RWPE1 (cell line): ENCODE measurements at regions not wholly inside any gene's neighbourhood (a gene's known extent, or its start where the extent isn't known, plus 50 kb on each side); places are given as distances from the start of the nearest gene placed in this dataset.

ENCODE experiments used
- CTCF ChIA-PET: fragments of 350-600 bp; sonication (Branson Sonifier 250); formaldehyde crosslinking; extraction: SDS; loops from one replicate; lab custom pipeline; 2021; lab: Yijun Ruan, JAX
- POLR2A ChIA-PET: fragments of 400-600 bp; formaldehyde crosslinking; extraction: SDS; loops from one replicate; lab custom pipeline; 2020; ENCODE audit warnings: antibody characterized with exemption; ENCODE audit not compliant: low non-redundant PET; lab: Yijun Ruan, JAX
- DNase-seq: peaks from one replicate; pipeline ENCODE4 v3.0.0; 2012; ENCODE audit warnings: low spot score
- H3K27ac ChIP-seq: fragments of 450-650 bp; 2 replicates; pipeline ENCODE4 v1.5.1; 2017
- TF ChIP-seq, protein P1 (sequence below): fragments of 450-650 bp; conservative IDR thresholded peaks from 2 replicates; pipeline ENCODE4 v1.5.1; 2017; ENCODE audit warnings: low read depth, mild to moderate bottlenecking

DNA sequence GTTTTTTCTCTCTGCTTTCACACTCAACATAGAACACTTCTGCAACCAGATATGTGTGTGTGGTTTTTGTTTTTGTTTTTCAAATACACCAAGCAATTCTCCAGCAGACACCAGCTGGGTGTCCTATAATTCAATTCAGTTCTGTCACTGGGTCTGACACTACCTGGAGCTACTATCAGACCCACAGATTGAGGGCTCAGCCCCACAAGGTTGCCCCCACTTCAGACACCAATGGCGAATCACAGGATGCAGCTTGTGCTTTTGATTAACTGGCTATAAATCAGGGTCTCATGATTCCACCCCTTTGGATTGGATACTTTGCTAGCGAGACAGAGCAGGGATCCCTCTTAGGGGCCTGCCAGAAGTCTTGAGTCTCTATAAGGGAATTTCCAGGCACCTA is 462.2 kb upstream of the NRP1 start:
- no peak for DNase-seq
- ChIA-PET CTCF (no interaction called here), POLR2A (no interaction called here)
- TF ChIP-seq, protein P1, sequence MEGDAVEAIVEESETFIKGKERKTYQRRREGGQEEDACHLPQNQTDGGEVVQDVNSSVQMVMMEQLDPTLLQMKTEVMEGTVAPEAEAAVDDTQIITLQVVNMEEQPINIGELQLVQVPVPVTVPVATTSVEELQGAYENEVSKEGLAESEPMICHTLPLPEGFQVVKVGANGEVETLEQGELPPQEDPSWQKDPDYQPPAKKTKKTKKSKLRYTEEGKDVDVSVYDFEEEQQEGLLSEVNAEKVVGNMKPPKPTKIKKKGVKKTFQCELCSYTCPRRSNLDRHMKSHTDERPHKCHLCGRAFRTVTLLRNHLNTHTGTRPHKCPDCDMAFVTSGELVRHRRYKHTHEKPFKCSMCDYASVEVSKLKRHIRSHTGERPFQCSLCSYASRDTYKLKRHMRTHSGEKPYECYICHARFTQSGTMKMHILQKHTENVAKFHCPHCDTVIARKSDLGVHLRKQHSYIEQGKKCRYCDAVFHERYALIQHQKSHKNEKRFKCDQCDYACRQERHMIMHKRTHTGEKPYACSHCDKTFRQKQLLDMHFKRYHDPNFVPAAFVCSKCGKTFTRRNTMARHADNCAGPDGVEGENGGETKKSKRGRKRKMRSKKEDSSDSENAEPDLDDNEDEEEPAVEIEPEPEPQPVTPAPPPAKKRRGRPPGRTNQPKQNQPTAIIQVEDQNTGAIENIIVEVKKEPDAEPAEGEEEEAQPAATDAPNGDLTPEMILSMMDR, result no peak
- H3K27ac ChIP-seq, result no peak overlapping the region

- ChIA-PET POLR2A (no interaction called here), CTCF (interaction anchor here (0.6 kb wide), 2 partner anchors 25 to 382 kb away, joined by 3 read pairs; no protein-coding TSS in a partner anchor)
- no peak for DNase-seq
- H3K27ac ChIP-seq, result no peak overlapping the region
- TF ChIP-seq, protein P1, result no peak
Measured at GRCh38 chr10:33795529-33795928, 461.1 kb upstream of the NRP1 start.

DNA sequence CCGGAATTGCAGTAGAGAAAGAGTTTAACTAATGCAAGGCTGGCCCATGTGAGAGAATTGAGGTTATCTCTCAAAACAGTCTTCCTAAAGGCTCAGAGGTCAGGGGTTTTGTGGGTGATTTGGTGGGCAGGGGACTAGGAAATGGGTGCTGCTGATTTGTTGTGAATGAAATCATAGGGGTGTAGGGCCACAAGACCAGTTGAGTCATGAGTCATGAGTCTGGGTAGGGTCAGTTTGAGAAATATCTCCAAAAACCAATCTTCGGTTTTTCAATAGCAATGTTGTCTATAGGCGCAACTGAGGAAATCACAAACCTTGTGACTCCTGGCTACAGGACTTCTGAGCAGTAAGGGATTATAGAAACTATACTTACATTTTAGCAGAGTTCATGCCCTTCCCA is 460.0 kb upstream of the NRP1 start:
- H3K27ac ChIP-seq, result no peak overlapping the region
- TF ChIP-seq, protein P1, result no peak
- no peak for DNase-seq
- POLR2A ChIA-PET, result no interaction called here
- CTCF ChIA-PET, result no interaction called here

DNA sequence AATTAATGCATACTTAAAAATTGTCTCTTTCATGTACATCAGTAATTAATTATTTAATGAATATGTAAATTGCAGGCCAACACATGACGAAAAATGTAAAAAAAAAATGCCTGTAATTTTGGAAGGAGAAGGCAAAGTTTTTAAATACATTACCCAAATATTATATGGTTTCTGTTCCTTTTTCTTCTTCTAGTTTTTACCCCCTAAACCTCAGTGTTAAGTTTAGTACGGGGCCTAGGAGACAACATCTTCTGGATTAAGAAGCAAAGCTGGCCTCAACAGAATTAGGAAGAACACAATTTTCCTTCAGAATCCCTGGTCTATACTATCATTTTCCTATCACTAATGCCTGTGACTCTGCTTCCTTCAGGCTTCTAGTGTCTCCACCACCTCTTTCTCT is 459.3 kb upstream of the NRP1 start:
- TF ChIP-seq, protein P1, result no peak
- ChIA-PET POLR2A (no interaction called here), CTCF (no interaction called here)
- no peak overlapping the region for H3K27ac ChIP-seq
- DNase-seq, result no peak

GRCh38 chr10:33791272-33791660 is 456.8 kb upstream of the NRP1 start:
- no peak overlapping the region for H3K27ac ChIP-seq
- POLR2A ChIA-PET, result no interaction called here
- no peak for DNase-seq
- TF ChIP-seq, protein P1, result no peak
- CTCF ChIA-PET, result no interaction called here

GRCh38 chr10:33790521-33791271 is 456.2 kb upstream of the NRP1 start:
- no peak overlapping the region for H3K27ac ChIP-seq
- TF ChIP-seq, protein P1, result no peak
- no peak for DNase-seq
- ChIA-PET POLR2A (no interaction called here), CTCF (no interaction called here)
